ENCODE measurements at regions not wholly inside any gene's neighbourhood (a gene's known extent, or its start where the extent isn't known, plus 50 kb on each side); places are given as distances from the start of the nearest gene placed in this dataset.

DNA sequence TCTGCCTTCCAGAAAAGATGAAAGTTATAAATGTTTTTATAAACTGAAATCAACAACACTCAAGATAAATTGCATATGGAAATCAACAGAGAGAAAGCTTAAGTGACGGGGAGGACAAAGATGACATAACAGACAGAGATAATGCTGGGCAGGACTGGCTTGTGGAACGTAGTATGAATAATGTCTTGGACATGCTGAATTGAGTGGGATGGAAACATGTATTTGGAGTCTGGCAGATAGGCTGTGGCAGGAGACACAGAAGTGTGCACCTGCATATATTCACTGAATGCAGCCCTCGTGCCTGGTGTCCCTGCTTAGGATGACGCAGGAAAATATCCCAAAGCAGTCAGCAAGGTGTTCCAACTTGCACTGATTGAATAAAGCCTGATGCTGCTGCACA is 318.2 kb downstream of the CBLN2 start:
- TF ChIP-seq TAF1 (IDR thresholded peaks at IDR 0.05; ENCODE audit: borderline replicate concordance, insufficient read depth, low read length) (no peak), SIN3A (IDR thresholded peaks at IDR 0.05; ENCODE audit: borderline replicate concordance, insufficient read depth, low read length) (no peak), FOXP2 (optimal IDR thresholded peaks at IDR 0.05; ENCODE audit: borderline replicate concordance, extremely low read depth, extremely low read length, insufficient read depth) (no peak), POLR2AphosphoS5 (IDR thresholded peaks at IDR 0.05; ENCODE audit: low read depth, low read length) (no peak)
- TF ChIP-seq, protein P1, sequence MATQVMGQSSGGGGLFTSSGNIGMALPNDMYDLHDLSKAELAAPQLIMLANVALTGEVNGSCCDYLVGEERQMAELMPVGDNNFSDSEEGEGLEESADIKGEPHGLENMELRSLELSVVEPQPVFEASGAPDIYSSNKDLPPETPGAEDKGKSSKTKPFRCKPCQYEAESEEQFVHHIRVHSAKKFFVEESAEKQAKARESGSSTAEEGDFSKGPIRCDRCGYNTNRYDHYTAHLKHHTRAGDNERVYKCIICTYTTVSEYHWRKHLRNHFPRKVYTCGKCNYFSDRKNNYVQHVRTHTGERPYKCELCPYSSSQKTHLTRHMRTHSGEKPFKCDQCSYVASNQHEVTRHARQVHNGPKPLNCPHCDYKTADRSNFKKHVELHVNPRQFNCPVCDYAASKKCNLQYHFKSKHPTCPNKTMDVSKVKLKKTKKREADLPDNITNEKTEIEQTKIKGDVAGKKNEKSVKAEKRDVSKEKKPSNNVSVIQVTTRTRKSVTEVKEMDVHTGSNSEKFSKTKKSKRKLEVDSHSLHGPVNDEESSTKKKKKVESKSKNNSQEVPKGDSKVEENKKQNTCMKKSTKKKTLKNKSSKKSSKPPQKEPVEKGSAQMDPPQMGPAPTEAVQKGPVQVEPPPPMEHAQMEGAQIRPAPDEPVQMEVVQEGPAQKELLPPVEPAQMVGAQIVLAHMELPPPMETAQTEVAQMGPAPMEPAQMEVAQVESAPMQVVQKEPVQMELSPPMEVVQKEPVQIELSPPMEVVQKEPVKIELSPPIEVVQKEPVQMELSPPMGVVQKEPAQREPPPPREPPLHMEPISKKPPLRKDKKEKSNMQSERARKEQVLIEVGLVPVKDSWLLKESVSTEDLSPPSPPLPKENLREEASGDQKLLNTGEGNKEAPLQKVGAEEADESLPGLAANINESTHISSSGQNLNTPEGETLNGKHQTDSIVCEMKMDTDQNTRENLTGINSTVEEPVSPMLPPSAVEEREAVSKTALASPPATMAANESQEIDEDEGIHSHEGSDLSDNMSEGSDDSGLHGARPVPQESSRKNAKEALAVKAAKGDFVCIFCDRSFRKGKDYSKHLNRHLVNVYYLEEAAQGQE (IDR thresholded peaks at IDR 0.05; ENCODE audit: insufficient read depth in 1 of 2, low read depth in 2 of 2, low read length in 2 of 2) = no peak

DNA sequence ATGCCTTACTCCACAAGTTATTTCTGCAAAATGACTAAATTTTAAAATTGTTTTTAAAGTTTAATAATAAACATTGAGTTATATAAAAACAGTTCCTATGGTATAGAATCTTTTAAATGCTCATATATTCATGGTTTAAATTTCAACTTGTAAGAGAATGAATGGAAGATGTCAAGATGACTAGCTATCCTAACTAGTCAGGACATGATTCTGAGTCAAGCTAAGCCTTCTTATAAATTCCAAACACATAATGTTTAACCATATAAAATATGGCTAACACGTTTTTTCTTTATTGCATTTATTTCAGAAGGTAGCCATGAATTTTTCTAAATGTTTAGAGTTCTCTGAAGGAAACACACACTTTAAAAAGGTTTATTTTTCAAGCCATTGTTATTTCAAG is 320.4 kb downstream of the CBLN2 start:
- TF ChIP-seq, protein P1 (IDR thresholded peaks at IDR 0.05; ENCODE audit: insufficient read depth in 1 of 2, low read depth in 2 of 2, low read length in 2 of 2) = no peak
- TF ChIP-seq SIN3A (IDR thresholded peaks at IDR 0.05; ENCODE audit: borderline replicate concordance, insufficient read depth, low read length) (no peak), FOXP2 (optimal IDR thresholded peaks at IDR 0.05; ENCODE audit: borderline replicate concordance, extremely low read depth, extremely low read length, insufficient read depth) (no peak), TAF1 (IDR thresholded peaks at IDR 0.05; ENCODE audit: borderline replicate concordance, insufficient read depth, low read length) (no peak), POLR2AphosphoS5 (IDR thresholded peaks at IDR 0.05; ENCODE audit: low read depth, low read length) (no peak)

DNA sequence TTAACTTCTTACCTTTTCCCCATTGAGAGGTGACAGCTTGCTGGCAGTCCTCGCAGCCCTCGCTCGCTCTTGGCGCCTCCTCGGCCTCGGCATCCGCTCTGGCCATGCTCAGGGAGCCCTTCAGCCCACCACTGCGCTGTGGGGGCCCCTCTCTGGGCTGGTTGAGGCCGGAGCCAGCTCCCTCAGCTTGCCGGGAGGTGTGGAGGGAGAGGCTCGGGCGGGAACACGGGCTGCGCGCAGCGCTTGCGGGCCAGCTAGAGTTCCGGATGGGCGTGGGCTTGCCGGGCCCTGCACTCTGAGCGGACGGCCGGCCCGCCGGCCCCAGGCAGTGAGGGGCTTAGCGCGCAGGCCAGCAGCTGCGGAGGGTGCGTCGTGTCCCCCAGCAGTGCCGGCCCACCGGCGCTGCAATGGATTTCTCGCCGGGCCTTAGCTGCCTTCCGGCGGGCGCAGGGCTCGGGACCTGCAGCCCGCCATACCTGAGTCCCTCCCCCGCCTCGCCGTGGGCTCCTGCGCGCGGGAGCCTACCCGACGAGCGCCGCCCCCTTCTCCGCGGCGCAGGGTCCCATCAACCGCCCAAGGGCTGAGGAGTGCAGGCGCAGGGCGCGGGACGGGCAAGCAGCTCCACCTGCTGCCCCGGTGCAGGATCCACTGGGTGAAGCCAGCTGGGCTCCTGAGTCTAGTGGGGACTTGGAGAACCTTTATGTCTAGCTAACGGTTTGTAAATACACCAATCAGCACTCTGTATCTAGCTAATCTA is 335.0 kb downstream of the CBLN2 start:
- no peak for TF ChIP-seq TAF1 (IDR thresholded peaks at IDR 0.05; ENCODE audit: borderline replicate concordance, insufficient read depth, low read length)
- no peak for TF ChIP-seq POLR2AphosphoS5 (IDR thresholded peaks at IDR 0.05; ENCODE audit: low read depth, low read length)
- no peak for TF ChIP-seq SIN3A (IDR thresholded peaks at IDR 0.05; ENCODE audit: borderline replicate concordance, insufficient read depth, low read length)
- no peak for TF ChIP-seq FOXP2 (optimal IDR thresholded peaks at IDR 0.05; ENCODE audit: borderline replicate concordance, extremely low read depth, extremely low read length, insufficient read depth)
- TF ChIP-seq, protein P1 (IDR thresholded peaks at IDR 0.05; ENCODE audit: insufficient read depth in 1 of 2, low read depth in 2 of 2, low read length in 2 of 2) = no peak

DNA sequence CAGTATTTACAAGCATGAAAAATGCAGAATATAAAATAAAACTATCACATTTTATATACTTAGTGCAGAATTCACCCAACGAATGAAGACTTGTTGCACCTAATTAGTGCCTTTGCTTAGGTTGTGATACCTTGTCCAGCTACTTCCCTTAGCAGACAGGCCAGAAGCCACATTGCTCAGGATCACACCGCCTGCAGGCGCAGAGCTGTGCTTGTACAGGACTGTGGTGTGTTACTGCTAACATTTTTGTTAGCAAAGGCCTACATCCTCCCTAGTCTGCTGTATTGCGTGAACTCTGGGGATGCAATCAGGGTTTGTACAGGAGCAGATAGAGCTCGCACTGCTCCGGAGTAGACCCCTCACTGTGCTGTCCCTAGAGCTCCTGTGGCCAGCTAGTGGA is 336.9 kb downstream of the CBLN2 start:
- no peak for TF ChIP-seq TAF1 (IDR thresholded peaks at IDR 0.05; ENCODE audit: borderline replicate concordance, insufficient read depth, low read length)
- TF ChIP-seq POLR2AphosphoS5 (IDR thresholded peaks at IDR 0.05; ENCODE audit: low read depth, low read length) = no peak
- TF ChIP-seq SIN3A (IDR thresholded peaks at IDR 0.05; ENCODE audit: borderline replicate concordance, insufficient read depth, low read length) = no peak
- TF ChIP-seq, protein P1 (IDR thresholded peaks at IDR 0.05; ENCODE audit: insufficient read depth in 1 of 2, low read depth in 2 of 2, low read length in 2 of 2) = no peak
- no peak for TF ChIP-seq FOXP2 (optimal IDR thresholded peaks at IDR 0.05; ENCODE audit: borderline replicate concordance, extremely low read depth, extremely low read length, insufficient read depth)

Measured in PFSK-1 (cell line).